ENCODE measurements at regions not wholly inside any gene's neighbourhood (a gene's known extent, or its start where the extent isn't known, plus 50 kb on each side); places are given as distances from the start of the nearest gene placed in this dataset.

DNA sequence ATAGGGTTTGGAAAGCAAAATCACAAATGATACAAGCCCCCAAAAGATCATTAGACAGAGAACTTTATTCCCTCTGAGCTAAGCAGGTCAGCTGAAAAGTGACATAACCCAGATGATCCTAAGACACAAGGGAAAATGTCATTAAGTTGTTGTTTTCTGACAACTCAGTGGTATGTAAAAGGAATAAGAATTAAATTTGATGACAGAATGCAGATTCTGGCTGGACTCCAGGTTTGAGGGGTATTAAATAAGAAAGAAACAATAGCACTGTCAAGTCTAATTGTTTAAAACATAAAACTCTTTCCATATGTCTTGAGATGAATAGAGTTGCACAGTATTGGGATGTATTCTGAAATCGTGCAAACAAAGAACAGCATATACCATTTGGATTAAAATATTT lies 429.9 kb downstream of the CAAP1 start:
- Histone ChIP-seq H3K4me3 (ENCODE audit: low read depth, low read length) (no peak overlapping the region), H3K27me3 (ENCODE audit: insufficient read depth, low read length) (no peaks in the 10 kb centered on the region), H3K79me2 (ENCODE audit: control insufficient read depth, insufficient read depth, low read length, unreplicated experiment) (no peaks in the 10 kb centered on the region), H2AFZ (ENCODE audit: low read length, unreplicated experiment) (no peak overlapping the region), H3K36me3 (ENCODE audit: insufficient read depth, low read length) (no peaks in the 10 kb centered on the region), H3K27ac (ENCODE audit: low read depth, low read length) (no peak overlapping the region), H3K4me1 (ENCODE audit: control insufficient read depth, insufficient read depth, low read length, unreplicated experiment) (no peaks in the 10 kb centered on the region)

GRCh38 chr9:26462213-26462612 lies 430.4 kb downstream of the CAAP1 start:
- no peak overlapping the region for H2AFZ ChIP-seq (ENCODE audit: low read length, unreplicated experiment)
- no peaks in the 10 kb centered on the region for H3K4me1 ChIP-seq (ENCODE audit: control insufficient read depth, insufficient read depth, low read length, unreplicated experiment)
- H3K36me3 ChIP-seq (ENCODE audit: insufficient read depth, low read length): no peaks in the 10 kb centered on the region
- H3K4me3 ChIP-seq (ENCODE audit: low read depth, low read length): no peak overlapping the region
- no peak overlapping the region for H3K27ac ChIP-seq (ENCODE audit: low read depth, low read length)
- H3K79me2 ChIP-seq (ENCODE audit: control insufficient read depth, insufficient read depth, low read length, unreplicated experiment): no peaks in the 10 kb centered on the region
- H3K27me3 ChIP-seq (ENCODE audit: insufficient read depth, low read length): no peaks in the 10 kb centered on the region

DNA sequence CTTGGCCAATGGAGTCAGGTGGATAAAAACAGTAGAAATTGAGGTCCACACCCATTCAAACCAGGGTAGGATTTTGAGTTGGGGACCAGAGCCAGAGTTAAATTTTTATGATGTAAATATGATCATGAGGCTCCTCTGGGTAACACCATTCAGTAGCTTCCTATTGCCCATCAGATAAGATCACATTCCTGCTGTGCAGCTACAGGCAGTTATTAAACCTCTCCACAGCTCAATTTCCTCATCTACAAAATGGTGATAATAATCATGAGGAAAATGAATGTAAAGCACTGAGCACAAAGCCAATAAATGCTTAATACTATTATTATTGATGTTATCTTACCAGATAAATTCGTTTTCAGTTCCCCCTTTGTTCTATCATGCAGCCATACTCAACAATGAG lies 432.0 kb downstream of the CAAP1 start:
- no peaks in the 10 kb centered on the region for H3K27me3 ChIP-seq (ENCODE audit: insufficient read depth, low read length)
- H3K27ac ChIP-seq (ENCODE audit: low read depth, low read length): no peak overlapping the region
- H3K36me3 ChIP-seq (ENCODE audit: insufficient read depth, low read length): no peaks in the 10 kb centered on the region
- no peaks in the 10 kb centered on the region for H3K79me2 ChIP-seq (ENCODE audit: control insufficient read depth, insufficient read depth, low read length, unreplicated experiment)
- H2AFZ ChIP-seq (ENCODE audit: low read length, unreplicated experiment): no peak overlapping the region
- no peaks in the 10 kb centered on the region for H3K4me1 ChIP-seq (ENCODE audit: control insufficient read depth, insufficient read depth, low read length, unreplicated experiment)
- no peak overlapping the region for H3K4me3 ChIP-seq (ENCODE audit: low read depth, low read length)

- Histone ChIP-seq H2AFZ (ENCODE audit: low read length, unreplicated experiment) (no peak overlapping the region), H3K36me3 (ENCODE audit: insufficient read depth, low read length) (no peaks in the 10 kb centered on the region), H3K4me3 (ENCODE audit: low read depth, low read length) (no peak overlapping the region), H3K4me1 (ENCODE audit: control insufficient read depth, insufficient read depth, low read length, unreplicated experiment) (no peaks in the 10 kb centered on the region), H3K27ac (ENCODE audit: low read depth, low read length) (no peak overlapping the region), H3K79me2 (ENCODE audit: control insufficient read depth, insufficient read depth, low read length, unreplicated experiment) (no peaks in the 10 kb centered on the region), H3K27me3 (ENCODE audit: insufficient read depth, low read length) (no peaks in the 10 kb centered on the region)
Observed at GRCh38 chr9:26459959-26460358, 432.6 kb downstream of the CAAP1 start.

GRCh38 chr9:26458054-26458453 lies 434.5 kb downstream of the CAAP1 start:
- Histone ChIP-seq H3K79me2 (ENCODE audit: control insufficient read depth, insufficient read depth, low read length, unreplicated experiment) (no peaks in the 10 kb centered on the region), H3K4me3 (ENCODE audit: low read depth, low read length) (no peak overlapping the region)

GRCh38 chr9:26457151-26457550 lies 435.5 kb downstream of the CAAP1 start:
- no peaks in the 10 kb centered on the region for H3K79me2 ChIP-seq (ENCODE audit: control insufficient read depth, insufficient read depth, low read length, unreplicated experiment)
- H3K4me1 ChIP-seq (ENCODE audit: control insufficient read depth, insufficient read depth, low read length, unreplicated experiment): no peaks in the 10 kb centered on the region
- H3K36me3 ChIP-seq (ENCODE audit: insufficient read depth, low read length): no peaks in the 10 kb centered on the region
- no peak overlapping the region for H3K4me3 ChIP-seq (ENCODE audit: low read depth, low read length)
- H3K27me3 ChIP-seq (ENCODE audit: insufficient read depth, low read length): no peaks in the 10 kb centered on the region
- H3K27ac ChIP-seq (ENCODE audit: low read depth, low read length): no peak overlapping the region
- no peak overlapping the region for H2AFZ ChIP-seq (ENCODE audit: low read length, unreplicated experiment)

More at GRCh38 chr9:26458054-26458453, 434.5 kb downstream of the CAAP1 start:
- Histone ChIP-seq H3K4me1 (ENCODE audit: control insufficient read depth, insufficient read depth, low read length, unreplicated experiment) (no peaks in the 10 kb centered on the region), H2AFZ (ENCODE audit: low read length, unreplicated experiment) (no peak overlapping the region), H3K36me3 (ENCODE audit: insufficient read depth, low read length) (no peaks in the 10 kb centered on the region), H3K27ac (ENCODE audit: low read depth, low read length) (no peak overlapping the region), H3K27me3 (ENCODE audit: insufficient read depth, low read length) (no peaks in the 10 kb centered on the region)

GRCh38 chr9:26439061-26439624 lies 453.5 kb downstream of the CAAP1 start:
- Histone ChIP-seq H3K4me1 (ENCODE audit: control insufficient read depth, insufficient read depth, low read length, unreplicated experiment) (no peaks in the 10 kb centered on the region), H3K36me3 (ENCODE audit: insufficient read depth, low read length) (no peaks in the 10 kb centered on the region), H2AFZ (ENCODE audit: low read length, unreplicated experiment) (no peak overlapping the region), H3K79me2 (ENCODE audit: control insufficient read depth, insufficient read depth, low read length, unreplicated experiment) (no peaks in the 10 kb centered on the region), H3K27ac (ENCODE audit: low read depth, low read length) (no peak overlapping the region), H3K27me3 (ENCODE audit: insufficient read depth, low read length) (peaks cover 9% of the 10 kb centered on the region; the same call in 1 of the 2 replicates), H3K4me3 (ENCODE audit: low read depth, low read length) (no peak overlapping the region)

- H3K27me3 ChIP-seq (ENCODE audit: insufficient read depth, low read length): peaks cover 5% of the 10 kb centered on the region; the same call in 1 of the 2 replicates
- no peak overlapping the region for H3K4me3 ChIP-seq (ENCODE audit: low read depth, low read length)
- H3K27ac ChIP-seq (ENCODE audit: low read depth, low read length): no peak overlapping the region
- H3K4me1 ChIP-seq (ENCODE audit: control insufficient read depth, insufficient read depth, low read length, unreplicated experiment): no peaks in the 10 kb centered on the region
- H3K36me3 ChIP-seq (ENCODE audit: insufficient read depth, low read length): no peaks in the 10 kb centered on the region
- no peak overlapping the region for H2AFZ ChIP-seq (ENCODE audit: low read length, unreplicated experiment)
- no peaks in the 10 kb centered on the region for H3K79me2 ChIP-seq (ENCODE audit: control insufficient read depth, insufficient read depth, low read length, unreplicated experiment)
Observed at GRCh38 chr9:26437056-26437711, 455.4 kb downstream of the CAAP1 start.

GRCh38 chr9:26426551-26427131 lies 466.0 kb downstream of the CAAP1 start:
- Histone ChIP-seq H3K4me3 (ENCODE audit: low read depth, low read length) (no peak overlapping the region), H3K79me2 (ENCODE audit: control insufficient read depth, insufficient read depth, low read length, unreplicated experiment) (no peaks in the 10 kb centered on the region), H3K36me3 (ENCODE audit: insufficient read depth, low read length) (no peaks in the 10 kb centered on the region), H3K27me3 (ENCODE audit: insufficient read depth, low read length) (no peaks in the 10 kb centered on the region), H2AFZ (ENCODE audit: low read length, unreplicated experiment) (no peak overlapping the region), H3K4me1 (ENCODE audit: control insufficient read depth, insufficient read depth, low read length, unreplicated experiment) (no peaks in the 10 kb centered on the region), H3K27ac (ENCODE audit: low read depth, low read length) (no peak overlapping the region)

DNA sequence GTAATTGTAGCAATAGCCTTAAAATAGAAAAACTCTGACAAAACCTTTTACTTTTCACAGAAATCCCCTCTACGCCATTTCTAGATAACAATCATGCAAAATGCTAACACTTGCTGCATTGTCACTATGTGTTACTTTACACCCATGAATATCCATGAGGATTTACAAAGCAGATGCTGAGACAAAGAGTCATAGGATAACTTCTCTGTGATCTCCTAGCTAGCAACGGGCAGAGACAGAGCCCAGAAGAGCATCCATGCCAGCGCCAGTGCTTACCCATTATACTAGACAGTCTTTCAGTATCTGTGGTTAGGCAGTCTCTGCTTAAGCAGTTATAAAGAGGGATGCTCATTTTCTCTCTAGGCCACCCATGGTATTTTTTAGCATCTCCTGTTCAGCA lies 474.1 kb downstream of the CAAP1 start:
- H3K4me3 ChIP-seq (ENCODE audit: low read depth, low read length): no peak overlapping the region

GRCh38 chr9:26415528-26415927 lies 477.1 kb downstream of the CAAP1 start:
- Histone ChIP-seq H3K79me2 (ENCODE audit: control insufficient read depth, insufficient read depth, low read length, unreplicated experiment) (no peaks in the 10 kb centered on the region), H3K36me3 (ENCODE audit: insufficient read depth, low read length) (no peaks in the 10 kb centered on the region), H2AFZ (ENCODE audit: low read length, unreplicated experiment) (no peak overlapping the region)

More for the DNA sequence above, 474.1 kb downstream of the CAAP1 start:
- Histone ChIP-seq H3K27ac (ENCODE audit: low read depth, low read length) (no peak overlapping the region), H3K79me2 (ENCODE audit: control insufficient read depth, insufficient read depth, low read length, unreplicated experiment) (no peaks in the 10 kb centered on the region), H3K27me3 (ENCODE audit: insufficient read depth, low read length) (no peaks in the 10 kb centered on the region), H3K4me1 (ENCODE audit: control insufficient read depth, insufficient read depth, low read length, unreplicated experiment) (no peaks in the 10 kb centered on the region), H3K36me3 (ENCODE audit: insufficient read depth, low read length) (no peaks in the 10 kb centered on the region), H2AFZ (ENCODE audit: low read length, unreplicated experiment) (no peak overlapping the region)

More at GRCh38 chr9:26415528-26415927, 477.1 kb downstream of the CAAP1 start:
- no peaks in the 10 kb centered on the region for H3K4me1 ChIP-seq (ENCODE audit: control insufficient read depth, insufficient read depth, low read length, unreplicated experiment)
- H3K4me3 ChIP-seq (ENCODE audit: low read depth, low read length): no peak overlapping the region
- H3K27me3 ChIP-seq (ENCODE audit: insufficient read depth, low read length): no peaks in the 10 kb centered on the region
- H3K27ac ChIP-seq (ENCODE audit: low read depth, low read length): no peak overlapping the region

Measured in ACC112 (cell line).